Effector memory CD4-positive, alpha-beta T cell (primary cell): ENCODE measurements at regions not wholly inside any gene's neighbourhood (a gene's known extent, or its start where the extent isn't known, plus 50 kb on each side); places are given as distances from the start of the nearest gene placed in this dataset.

Experiments used
- DNase-seq, 3 donors: peaks; one replicate each; pipeline ENCODE4 v3.0.0-alpha.2; 2020
- H3K27ac ChIP-seq: 2 replicates; pipeline ENCODE4 v1.7.0; 2013; ENCODE audit warnings: mild to moderate bottlenecking, low read length, moderate library complexity; ENCODE audit not compliant: insufficient read depth, poor library complexity, severe bottlenecking
- H3K27me3 ChIP-seq: replicated peaks from 2 replicates; pipeline ENCODE4 v1.7.0; 2013; ENCODE audit warnings: mild to moderate bottlenecking, low read length; ENCODE audit not compliant: insufficient read depth, control insufficient read depth, poor library complexity, severe bottlenecking
- H3K36me3 ChIP-seq: 2 replicates; pipeline ENCODE4 v1.7.0; 2013; ENCODE audit warnings: mild to moderate bottlenecking, low read length, moderate library complexity; ENCODE audit not compliant: control insufficient read depth, insufficient read depth
- H3K4me1 ChIP-seq: 2 replicates; pipeline ENCODE4 v1.7.0; 2013; ENCODE audit warnings: low read length, mild to moderate bottlenecking; ENCODE audit not compliant: control insufficient read depth, insufficient read depth, poor library complexity, severe bottlenecking
- H3K4me3 ChIP-seq: 2 replicates; pipeline ENCODE4 v1.7.0; 2013; ENCODE audit warnings: low read length, low read depth, mild to moderate bottlenecking; ENCODE audit not compliant: insufficient read depth, poor library complexity, severe bottlenecking
- H3K9me3 ChIP-seq: 2 replicates; pipeline ENCODE4 v1.7.0; 2013; ENCODE audit warnings: mild to moderate bottlenecking, low read length, moderate library complexity; ENCODE audit not compliant: control insufficient read depth

DNA sequence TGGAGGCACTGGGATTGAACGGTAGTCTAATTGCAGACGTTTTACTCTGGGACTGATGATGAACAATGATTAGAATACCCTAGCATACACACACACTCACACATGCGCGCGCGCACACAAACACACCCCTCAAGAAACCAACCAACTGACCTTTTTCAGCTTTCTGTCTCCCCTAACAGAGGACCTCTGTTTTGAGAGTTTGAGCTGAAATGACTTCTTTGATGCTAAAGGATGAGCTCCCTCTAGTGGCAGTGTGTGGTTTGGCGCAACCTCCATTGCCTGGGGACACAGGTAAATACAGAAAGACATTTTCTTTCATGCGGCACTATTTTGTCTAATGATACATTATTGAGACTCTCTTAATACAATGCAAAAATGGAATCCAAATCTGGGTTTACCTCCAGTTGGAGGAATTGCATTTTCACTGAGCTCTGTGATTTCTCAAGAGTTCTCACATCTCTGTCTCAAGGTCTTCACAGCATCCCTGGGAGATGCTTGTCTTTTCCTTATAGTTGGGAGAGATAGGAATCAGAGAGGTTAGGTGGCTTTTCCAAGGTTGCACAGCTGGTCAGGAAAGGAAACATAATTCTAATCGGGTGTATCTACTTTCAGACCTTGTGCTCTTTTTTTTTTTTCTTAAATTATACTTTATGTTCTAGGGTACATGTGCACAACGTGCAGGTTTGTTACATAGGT, 187.5 kb downstream of the TMEM38B start:
- Histone ChIP-seq H3K9me3 (no peaks in the 10 kb centered on the region), H3K27me3 (no peaks in the 10 kb centered on the region), H3K4me1 (no peaks in the 10 kb centered on the region), H3K36me3 (no peaks in the 10 kb centered on the region), H3K4me3 (no peak overlapping the region), H3K27ac (no peak overlapping the region)
- peak in 2 of 3 donors; percentile 7 to 14 for DNase-seq

DNA sequence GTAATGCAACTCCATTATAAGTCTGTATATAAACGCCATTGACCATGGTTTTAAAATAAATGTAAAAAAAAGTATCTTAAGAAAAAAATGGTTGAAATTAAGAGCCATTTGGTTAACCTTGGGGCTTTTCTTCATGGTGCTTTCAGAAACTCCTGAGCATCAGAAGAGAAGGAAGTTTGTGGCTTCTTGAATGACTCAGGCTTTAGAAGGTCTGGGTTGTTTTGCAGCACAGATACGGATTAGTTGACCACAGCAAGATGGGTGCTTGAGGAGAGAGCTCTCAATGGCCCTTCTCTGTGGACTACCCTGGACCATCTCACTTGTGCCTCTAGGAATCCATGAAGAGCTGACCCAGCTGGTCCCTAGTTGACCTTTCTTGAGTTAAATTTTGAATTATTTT, 189.5 kb downstream of the TMEM38B start:
- no peak for DNase-seq
- Histone ChIP-seq H3K36me3 (no peaks in the 10 kb centered on the region), H3K27ac (no peak overlapping the region), H3K9me3 (no peaks in the 10 kb centered on the region), H3K27me3 (no peaks in the 10 kb centered on the region), H3K4me1 (no peaks in the 10 kb centered on the region), H3K4me3 (no peak overlapping the region)

DNA sequence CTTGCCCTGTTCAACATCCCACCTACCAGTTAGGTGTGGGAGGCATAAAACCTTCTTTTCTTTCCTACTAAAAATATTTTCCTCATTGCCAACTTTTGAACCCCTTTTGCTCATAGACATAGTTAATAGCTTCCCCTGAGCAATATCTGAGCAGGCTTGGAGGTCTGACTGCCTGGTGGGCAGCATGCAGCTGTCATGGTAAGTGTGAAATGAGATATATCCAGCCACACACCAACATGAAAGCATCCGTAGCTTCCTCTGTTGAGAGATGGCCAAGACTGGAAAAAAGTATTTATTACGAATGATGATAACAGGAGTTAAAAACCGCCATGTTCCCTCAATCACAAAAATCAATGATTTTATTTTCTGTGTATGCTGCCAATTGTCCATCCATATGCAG, 190.1 kb downstream of the TMEM38B start:
- no peaks in the 10 kb centered on the region for H3K27me3 ChIP-seq
- H3K27ac ChIP-seq, result no peak overlapping the region
- H3K4me3 ChIP-seq, result no peak overlapping the region
- no peaks in the 10 kb centered on the region for H3K9me3 ChIP-seq
- H3K36me3 ChIP-seq, result no peaks in the 10 kb centered on the region
- no peaks in the 10 kb centered on the region for H3K4me1 ChIP-seq
- no peak for DNase-seq

DNA sequence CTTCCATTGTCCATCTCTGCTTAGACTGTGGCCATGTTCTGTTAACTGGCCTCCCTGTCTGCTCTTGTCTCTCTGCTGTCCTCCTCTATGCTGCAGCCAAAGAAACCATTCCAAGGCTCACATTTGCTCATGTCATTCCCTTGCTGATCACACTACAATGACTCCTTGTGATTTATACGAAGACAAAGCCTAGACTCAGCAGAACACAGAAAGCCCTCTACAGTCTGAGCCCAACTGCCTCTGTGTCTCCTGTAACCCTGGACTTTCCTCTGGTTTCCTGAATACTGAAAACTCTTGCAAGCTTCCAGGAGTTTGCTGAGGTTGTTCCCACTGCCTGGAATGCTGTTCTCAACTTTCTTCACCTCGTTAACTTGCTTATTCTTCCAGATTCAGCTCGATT, 191.8 kb downstream of the TMEM38B start:
- no peak overlapping the region for H3K27ac ChIP-seq
- H3K4me3 ChIP-seq, result no peak overlapping the region
- no peaks in the 10 kb centered on the region for H3K27me3 ChIP-seq
- no peaks in the 10 kb centered on the region for H3K9me3 ChIP-seq
- H3K36me3 ChIP-seq, result no peaks in the 10 kb centered on the region
- no peaks in the 10 kb centered on the region for H3K4me1 ChIP-seq
- no peak for DNase-seq

DNA sequence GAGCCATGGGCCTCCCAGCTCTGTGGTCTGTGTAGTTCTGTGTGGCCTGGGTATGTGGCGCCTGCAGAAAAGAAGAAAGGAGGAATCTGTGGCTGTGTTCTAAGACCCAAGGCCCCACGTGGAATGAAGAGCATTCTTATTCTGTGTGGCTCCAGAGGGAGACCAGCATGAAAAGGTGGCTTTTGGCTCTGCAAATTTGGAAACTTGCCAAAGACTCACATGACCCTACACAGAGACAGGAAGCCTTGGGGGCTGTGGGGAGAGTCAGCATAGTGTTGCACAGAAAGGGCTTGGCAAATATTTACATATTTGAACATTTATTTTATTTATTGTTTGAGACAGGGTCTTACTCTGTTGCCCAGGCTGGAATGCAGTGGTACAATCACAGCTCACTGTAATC, 193.3 kb downstream of the TMEM38B start:
- Histone ChIP-seq H3K9me3 (no peaks in the 10 kb centered on the region), H3K4me3 (no peak overlapping the region), H3K36me3 (no peaks in the 10 kb centered on the region), H3K27me3 (no peaks in the 10 kb centered on the region), H3K4me1 (no peaks in the 10 kb centered on the region), H3K27ac (no peak overlapping the region)
- DNase-seq, result no peak

DNA sequence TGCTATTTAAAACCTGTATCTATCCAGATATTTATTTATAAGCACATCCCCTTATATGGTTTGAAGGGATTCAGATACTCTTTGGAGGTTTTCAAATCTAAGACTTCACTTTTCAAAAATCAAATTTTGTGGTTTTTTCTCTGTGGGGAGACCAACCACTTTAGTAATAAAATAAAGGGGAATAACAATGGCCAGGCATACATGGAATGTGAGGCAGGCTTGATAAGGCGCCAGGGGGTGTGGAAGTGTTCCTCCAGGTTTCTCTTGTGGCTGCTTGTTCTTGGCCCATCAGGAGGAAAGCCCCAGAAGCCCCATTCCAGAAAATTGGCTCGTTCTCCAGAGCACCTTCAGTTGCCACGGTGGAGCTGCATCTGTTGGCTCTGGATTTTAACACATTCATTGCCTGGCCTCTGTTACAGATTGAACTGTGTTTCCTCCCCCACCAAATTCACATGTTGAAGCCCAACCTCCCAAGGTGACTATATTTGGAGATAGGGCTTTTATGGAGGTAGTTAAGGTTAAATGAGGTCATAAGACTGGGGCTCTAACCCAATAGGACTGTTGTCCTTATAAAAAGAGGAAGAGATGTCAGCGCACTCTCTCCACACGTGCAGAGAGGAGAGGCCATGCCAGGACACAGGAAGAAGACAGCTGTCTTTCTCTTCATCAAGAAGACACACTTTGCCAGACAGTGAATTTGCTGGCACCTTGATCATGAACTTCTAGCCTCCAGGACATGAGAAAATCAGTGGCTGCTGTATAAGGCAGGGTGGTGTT, 195.9 kb downstream of the TMEM38B start:
- Histone ChIP-seq H3K4me3 (no peak overlapping the region), H3K36me3 (no peaks in the 10 kb centered on the region), H3K4me1 (no peaks in the 10 kb centered on the region), H3K27ac (no peak overlapping the region), H3K27me3 (no peaks in the 10 kb centered on the region), H3K9me3 (no peaks in the 10 kb centered on the region)
- DNase-seq, result no peak

DNA sequence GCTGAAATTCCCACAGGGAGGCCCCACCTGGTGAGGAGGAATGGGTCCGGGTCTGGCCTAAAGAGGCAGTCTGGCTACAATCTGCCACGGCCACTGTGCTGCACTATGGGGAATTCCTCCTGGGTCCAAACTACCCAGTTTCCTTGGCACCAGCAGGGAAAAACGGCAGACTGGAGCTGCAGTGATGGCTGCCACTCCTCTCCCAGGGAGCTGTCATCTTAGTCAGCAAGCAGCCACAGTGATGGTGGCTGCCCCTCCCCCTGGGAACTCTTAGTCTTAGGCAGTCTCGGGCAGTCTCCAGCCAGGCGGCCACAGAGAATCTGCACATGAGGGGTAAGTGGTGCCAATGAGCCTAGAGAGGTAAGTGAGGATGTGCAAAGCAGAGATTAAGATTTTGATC, 205.8 kb downstream of the TMEM38B start:
- Histone ChIP-seq H3K36me3 (no peaks in the 10 kb centered on the region), H3K4me1 (no peaks in the 10 kb centered on the region), H3K4me3 (no peak overlapping the region), H3K27ac (no peak overlapping the region), H3K27me3 (no peaks in the 10 kb centered on the region), H3K9me3 (no peaks in the 10 kb centered on the region)
- no peak for DNase-seq

DNA sequence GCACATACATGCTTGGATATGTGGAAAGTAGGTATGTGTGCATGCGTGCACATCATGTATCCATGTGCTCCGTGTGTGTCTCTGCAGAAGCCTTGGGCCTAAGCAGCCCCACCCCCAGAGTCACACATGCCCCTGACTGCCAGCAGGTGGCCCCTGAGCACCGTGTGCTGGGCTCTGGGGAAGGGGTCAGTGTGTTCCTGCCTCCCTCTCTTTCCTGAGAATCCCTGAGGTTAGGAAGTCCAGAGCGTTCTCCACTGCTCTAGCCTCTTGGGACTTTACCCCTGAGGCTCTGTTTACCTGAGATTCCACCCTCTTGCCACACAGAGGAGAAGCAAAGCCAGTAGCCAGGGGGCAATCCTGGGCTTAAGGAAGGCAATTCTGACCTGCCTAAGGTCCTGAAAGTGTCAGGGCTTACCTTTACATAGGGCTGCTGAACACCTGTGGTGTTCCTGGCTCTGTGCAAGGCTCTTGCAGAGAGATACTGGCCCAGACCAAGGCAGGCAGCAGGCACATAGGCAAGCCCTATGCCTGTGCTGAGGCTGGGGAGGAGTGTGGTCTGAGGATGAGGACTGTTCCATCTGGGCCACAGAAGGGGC, 207.3 kb downstream of the TMEM38B start:
- H3K4me1 ChIP-seq, result no peaks in the 10 kb centered on the region
- no peaks in the 10 kb centered on the region for H3K9me3 ChIP-seq
- H3K27ac ChIP-seq, result no peak overlapping the region
- H3K27me3 ChIP-seq, result no peaks in the 10 kb centered on the region
- H3K36me3 ChIP-seq, result no peaks in the 10 kb centered on the region
- H3K4me3 ChIP-seq, result no peak overlapping the region
- DNase-seq, result no peak

DNA sequence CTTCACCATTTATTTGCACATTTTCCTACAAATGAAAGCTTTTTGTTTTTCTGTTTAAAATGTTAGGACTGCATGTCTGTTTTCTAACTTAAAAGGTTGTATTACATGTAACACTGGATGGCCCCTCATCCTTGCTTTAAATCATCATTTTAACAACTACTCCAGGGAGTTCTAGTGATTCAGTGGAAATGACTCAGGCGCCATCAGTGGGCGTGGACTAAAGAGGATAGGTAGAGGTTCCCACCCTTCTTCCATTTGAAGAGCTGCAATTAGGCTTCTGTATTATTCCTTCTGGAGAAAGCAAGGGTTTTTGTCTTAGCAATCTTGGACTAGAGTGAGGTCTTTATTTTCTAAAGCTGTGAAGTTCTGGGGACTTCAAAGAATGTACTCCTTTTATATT, 213.7 kb downstream of the TMEM38B start:
- Histone ChIP-seq H3K4me3 (no peak overlapping the region), H3K9me3 (no peaks in the 10 kb centered on the region), H3K36me3 (no peaks in the 10 kb centered on the region), H3K27me3 (no peaks in the 10 kb centered on the region), H3K27ac (no peak overlapping the region), H3K4me1 (no peaks in the 10 kb centered on the region)
- no peak for DNase-seq
